Endodermal cell (in vitro differentiated cells): ENCODE measurements at regions not wholly inside any gene's neighbourhood (a gene's known extent, or its start where the extent isn't known, plus 50 kb on each side); places are given as distances from the start of the nearest gene placed in this dataset.

Experiments
- DNase-seq: peaks from one replicate; pipeline ENCODE4 v3.0.0-alpha.2; 2017
- H3K27ac ChIP-seq: 2 replicates; pipeline ENCODE4 v1.5.1; 2013; ENCODE audit warnings: mild to moderate bottlenecking, low read depth, low read length, moderate library complexity
- H3K27me3 ChIP-seq: 2 replicates; pipeline ENCODE4 v1.6.1; 2013; ENCODE audit warnings: mild to moderate bottlenecking, low read length, moderate library complexity; ENCODE audit not compliant: insufficient read depth, control insufficient read depth, poor library complexity, severe bottlenecking
- H3K36me3 ChIP-seq: 2 replicates; pipeline ENCODE4 v1.7.0; 2013; ENCODE audit warnings: mild to moderate bottlenecking, low read length, moderate library complexity; ENCODE audit not compliant: control insufficient read depth, insufficient read depth
- H3K4me1 ChIP-seq: one replicate; pipeline ENCODE4 v1.7.0; 2013; ENCODE audit warnings: low read length; ENCODE audit not compliant: control insufficient read depth, insufficient read depth
- H3K4me3 ChIP-seq: 2 replicates; pipeline ENCODE4 v1.5.1; 2013; ENCODE audit warnings: mild to moderate bottlenecking, low read length, moderate library complexity
- H3K9ac ChIP-seq: 2 replicates; pipeline ENCODE4 v1.6.1; 2013; ENCODE audit warnings: mild to moderate bottlenecking, low read length, moderate library complexity; ENCODE audit not compliant: poor library complexity, severe bottlenecking; ENCODE audit errors: extremely low read depth
- H3K9me3 ChIP-seq: 2 replicates; pipeline ENCODE4 v1.6.1; 2013; ENCODE audit warnings: mild to moderate bottlenecking, low read length, moderate library complexity; ENCODE audit not compliant: control insufficient read depth
- H3K27ac Mint-ChIP-seq: 2 replicates; pipeline ENCODE4 v1.8.0; 2020; ENCODE audit warnings: mixed read lengths
- H3K27me3 Mint-ChIP-seq: 2 replicates; pipeline ENCODE4 v1.8.0; 2021; ENCODE audit warnings: mild to moderate bottlenecking, mixed read lengths; ENCODE audit not compliant: insufficient read depth
- H3K36me3 Mint-ChIP-seq: 2 replicates; pipeline ENCODE4 v1.8.0; 2020; ENCODE audit warnings: low read depth, mixed read lengths
- H3K4me1 Mint-ChIP-seq: 2 replicates; pipeline ENCODE4 v1.8.0; 2020; ENCODE audit warnings: mixed read lengths
- H3K4me3 Mint-ChIP-seq: 2 replicates; pipeline ENCODE4 v1.8.0; 2020; ENCODE audit warnings: mild to moderate bottlenecking, moderate library complexity, mixed read lengths
- H3K9me3 Mint-ChIP-seq: 2 replicates; pipeline ENCODE4 v1.8.0; 2020; ENCODE audit warnings: mild to moderate bottlenecking, mixed read lengths
- CTCF ChIP-seq: fragments of 200-600 bp; sonication (generic); conservative IDR thresholded peaks from 2 replicates; pipeline ENCODE4 v1.5.0; 2021; ENCODE audit warnings: antibody characterized with exemption, mild to moderate bottlenecking
- WGBS, 2 experiments: methylation state at CpG; one replicate each; pipeline versions ENCODE4 v1.1.5 to v1.1.7; 2013; ENCODE audit warnings: missing lambda C conversion rate in 2 of 2, mixed read lengths in 1 of 2; ENCODE audit not compliant: insufficient coverage in 1 of 2, insufficient read length in 1 of 2; 5-methylcytosine and 5-hydroxymethylcytosine counted together

- H3K27ac Mint-ChIP-seq = no peak overlapping the region
- 66 to 94% methylated on average over 2 to 3 of the region's 3 CpGs for WGBS, 2 experiments
- peaks cover 2% of the 10 kb centered on the region for H3K36me3 Mint-ChIP-seq
- H3K36me3 ChIP-seq = no peaks in the 10 kb centered on the region
- no peak overlapping the region for H3K4me3 ChIP-seq
- H3K27me3 ChIP-seq = no peaks in the 10 kb centered on the region
- no peaks in the 10 kb centered on the region for H3K27me3 Mint-ChIP-seq
- peaks cover 40% of the 10 kb centered on the region for H3K9me3 ChIP-seq
- no peak overlapping the region for H3K27ac ChIP-seq
- no peak overlapping the region for H3K4me3 Mint-ChIP-seq
- DNase-seq = no peak
- H3K4me1 Mint-ChIP-seq = no peaks in the 10 kb centered on the region
- H3K9ac ChIP-seq = no peak overlapping the region
- no peaks in the 10 kb centered on the region for H3K4me1 ChIP-seq
- TF ChIP-seq CTCF = no peak
- peaks cover 70% of the 10 kb centered on the region for H3K9me3 Mint-ChIP-seq
Measured at GRCh38 chr22:12697441-12697840, 2830.6 kb upstream of the OR11H1 start.
